Mesodermal cell (in vitro differentiated cells): ENCODE measurements at regions not wholly inside any gene's neighbourhood (a gene's known extent, or its start where the extent isn't known, plus 50 kb on each side); places are given as distances from the start of the nearest gene placed in this dataset.

Experiments
- H3K27ac ChIP-seq: 2 replicates; pipeline ENCODE4 v1.7.0; 2013; ENCODE audit warnings: mild to moderate bottlenecking, low read depth, low read length, moderate library complexity; ENCODE audit not compliant: severe bottlenecking
- H3K36me3 ChIP-seq: 2 replicates; pipeline ENCODE4 v1.7.1; 2013; ENCODE audit warnings: mild to moderate bottlenecking, low read length, moderate library complexity; ENCODE audit not compliant: control insufficient read depth, insufficient read depth
- H3K4me1 ChIP-seq: one replicate; pipeline ENCODE4 v1.7.1; 2013; ENCODE audit warnings: mild to moderate bottlenecking, low read length; ENCODE audit not compliant: insufficient read depth, control insufficient read depth, poor library complexity, severe bottlenecking
- H3K4me3 ChIP-seq: 2 replicates; pipeline ENCODE4 v1.7.0; 2013; ENCODE audit warnings: low read length, control low read depth, mild to moderate bottlenecking; ENCODE audit not compliant: insufficient read depth, poor library complexity, severe bottlenecking; ENCODE audit errors: extremely low read depth
- H3K9me3 ChIP-seq: 2 replicates; pipeline ENCODE4 v1.7.1; 2013; ENCODE audit warnings: mild to moderate bottlenecking, low read length, moderate library complexity; ENCODE audit not compliant: control insufficient read depth
- WGBS, 2 experiments: methylation state at CpG; one replicate each; pipeline ENCODE4 v1.1.5; 2013; ENCODE audit warnings: missing lambda C conversion rate in 2 of 2; ENCODE audit not compliant: insufficient coverage in 2 of 2; 5-methylcytosine and 5-hydroxymethylcytosine counted together

DNA sequence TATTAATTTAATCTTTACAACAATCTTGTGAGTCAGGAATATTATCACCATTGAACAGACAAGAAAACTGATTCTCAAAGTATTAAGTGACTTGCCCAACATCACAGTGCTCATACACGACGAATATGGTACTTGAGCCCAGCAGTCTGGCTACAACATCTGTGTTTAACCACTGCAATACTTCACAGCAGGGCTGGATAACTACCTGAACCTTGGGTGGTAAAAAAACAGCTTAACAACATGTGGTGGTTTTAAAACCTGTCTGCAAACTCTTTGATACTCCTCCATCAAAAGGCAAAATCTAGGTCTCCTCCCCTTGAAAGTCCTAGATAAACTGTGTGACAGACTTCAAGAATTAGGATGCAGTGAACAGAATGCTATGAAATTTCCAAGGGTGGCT lies 424.6 kb upstream of the CADM1 start:
- WGBS, 2 experiments: 93 to 100% methylated on average over 2 of the region's 2 CpGs
- no peak overlapping the region for H3K4me3 ChIP-seq
- H3K36me3 ChIP-seq: no peaks in the 10 kb centered on the region
- H3K9me3 ChIP-seq: no peaks in the 10 kb centered on the region
- H3K4me1 ChIP-seq: peaks cover 6% of the 10 kb centered on the region
- no peak overlapping the region for H3K27ac ChIP-seq

DNA sequence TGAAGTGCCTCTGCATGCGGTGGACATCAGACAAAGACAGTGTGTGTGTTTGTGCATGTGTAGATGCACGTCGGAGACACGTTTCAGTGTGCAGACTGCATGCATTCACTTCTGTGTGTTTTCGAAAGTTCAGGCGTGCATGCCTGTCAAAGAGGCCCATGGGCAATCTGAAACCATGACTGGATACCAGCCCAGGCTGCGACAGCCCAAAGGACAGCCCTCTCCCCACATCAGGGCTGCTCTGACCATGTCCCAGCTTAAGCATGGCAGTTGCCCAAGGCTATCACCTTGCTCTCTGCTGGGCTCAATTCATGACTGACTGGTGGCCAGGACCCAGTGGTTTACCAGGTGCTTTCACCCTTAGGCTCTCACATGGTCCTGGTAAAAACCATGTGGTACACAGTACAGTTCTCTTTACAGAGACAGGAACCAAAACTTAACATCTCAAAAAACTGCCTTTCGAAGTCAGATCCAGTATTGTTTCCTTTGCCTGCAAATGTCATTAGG lies 423.7 kb upstream of the CADM1 start:
- no peak overlapping the region for H3K4me3 ChIP-seq
- H3K9me3 ChIP-seq: peaks cover 4% of the 10 kb centered on the region
- H3K36me3 ChIP-seq: no peaks in the 10 kb centered on the region
- H3K27ac ChIP-seq: no peak overlapping the region
- peaks cover 6% of the 10 kb centered on the region for H3K4me1 ChIP-seq
- WGBS, 2 experiments: 93% methylated on average over 5 to 6 of the region's 8 CpGs

DNA sequence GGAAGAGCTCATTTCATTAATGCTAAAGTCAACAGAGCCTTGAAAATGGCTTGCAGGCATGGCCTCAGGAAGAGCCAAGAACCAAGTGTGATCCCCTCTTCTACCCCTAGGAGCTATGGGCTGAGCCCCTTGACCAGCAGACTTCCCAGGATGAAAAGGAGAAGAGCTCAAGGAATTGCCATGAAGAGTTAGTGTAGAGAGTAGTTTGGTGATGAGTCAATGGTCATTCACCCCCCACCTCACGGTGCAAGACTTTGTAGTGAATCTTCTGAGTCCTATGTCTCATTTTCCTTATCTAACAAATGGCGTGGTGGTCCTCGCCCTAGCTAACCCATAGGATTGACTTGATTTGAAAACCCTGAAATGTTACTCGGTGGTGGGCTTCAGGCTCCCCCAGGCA lies 422.4 kb upstream of the CADM1 start:
- peaks cover 4% of the 10 kb centered on the region for H3K9me3 ChIP-seq
- no peaks in the 10 kb centered on the region for H3K36me3 ChIP-seq
- no peak overlapping the region for H3K27ac ChIP-seq
- peaks cover 6% of the 10 kb centered on the region for H3K4me1 ChIP-seq
- 82 to 93% methylated on average over 2 to 3 of the region's 4 CpGs for WGBS, 2 experiments
- no peak overlapping the region for H3K4me3 ChIP-seq

DNA sequence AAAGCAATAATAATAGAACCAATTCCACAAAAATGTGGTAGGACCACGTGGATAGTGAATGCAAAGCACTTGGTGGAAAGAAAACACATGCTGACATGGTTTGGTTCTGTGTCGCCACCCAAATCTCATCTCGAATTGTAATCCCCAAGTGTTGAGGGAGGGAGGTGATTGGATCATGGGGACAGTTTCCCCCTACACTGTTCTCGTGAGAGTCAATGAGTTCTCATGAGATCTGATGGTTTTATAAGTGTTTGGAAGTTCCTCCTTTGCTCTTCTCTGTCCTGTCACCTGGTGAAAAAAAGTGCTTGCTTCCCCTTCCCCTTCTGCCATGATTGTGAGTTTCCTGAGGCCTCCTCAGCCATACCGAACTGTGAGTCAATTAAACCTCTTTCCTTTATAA lies 421.9 kb upstream of the CADM1 start:
- WGBS, 2 experiments: 80 to 100% methylated on average over 2 of the region's 5 CpGs
- Histone ChIP-seq H3K4me1 (peaks cover 6% of the 10 kb centered on the region), H3K27ac (no peak overlapping the region), H3K9me3 (peaks cover 4% of the 10 kb centered on the region), H3K36me3 (no peaks in the 10 kb centered on the region), H3K4me3 (no peak overlapping the region)

DNA sequence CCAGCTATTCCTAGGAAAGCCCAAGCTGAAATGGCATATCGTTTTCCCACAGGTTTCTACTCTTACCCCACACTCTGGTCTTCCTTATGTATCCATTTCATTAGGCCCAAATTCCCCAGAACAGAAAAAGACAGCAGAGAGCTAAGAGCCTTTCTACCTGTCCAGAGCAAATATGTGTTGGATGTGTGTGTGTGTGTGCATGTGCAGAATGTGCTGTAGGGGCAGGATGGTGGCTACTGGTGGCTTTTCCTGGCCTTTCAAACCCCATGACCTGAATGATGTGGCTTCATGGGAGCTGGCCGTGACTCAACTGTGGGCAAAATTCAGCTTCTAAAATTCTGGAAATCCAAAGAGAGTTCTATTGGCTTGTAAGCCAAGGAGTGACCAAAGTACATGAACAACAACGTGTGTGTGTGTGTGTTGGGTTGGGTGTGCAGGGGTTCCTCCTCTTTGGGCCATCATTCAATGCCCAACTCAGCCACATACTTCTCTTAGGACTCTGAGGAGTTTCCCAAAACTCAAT lies 421.4 kb upstream of the CADM1 start:
- Histone ChIP-seq H3K36me3 (no peaks in the 10 kb centered on the region), H3K27ac (no peak overlapping the region), H3K4me1 (peaks cover 6% of the 10 kb centered on the region), H3K4me3 (no peak overlapping the region), H3K9me3 (peaks cover 4% of the 10 kb centered on the region)
- WGBS, 2 experiments: 90 to 92% methylated on average over 2 of the region's 3 CpGs

DNA sequence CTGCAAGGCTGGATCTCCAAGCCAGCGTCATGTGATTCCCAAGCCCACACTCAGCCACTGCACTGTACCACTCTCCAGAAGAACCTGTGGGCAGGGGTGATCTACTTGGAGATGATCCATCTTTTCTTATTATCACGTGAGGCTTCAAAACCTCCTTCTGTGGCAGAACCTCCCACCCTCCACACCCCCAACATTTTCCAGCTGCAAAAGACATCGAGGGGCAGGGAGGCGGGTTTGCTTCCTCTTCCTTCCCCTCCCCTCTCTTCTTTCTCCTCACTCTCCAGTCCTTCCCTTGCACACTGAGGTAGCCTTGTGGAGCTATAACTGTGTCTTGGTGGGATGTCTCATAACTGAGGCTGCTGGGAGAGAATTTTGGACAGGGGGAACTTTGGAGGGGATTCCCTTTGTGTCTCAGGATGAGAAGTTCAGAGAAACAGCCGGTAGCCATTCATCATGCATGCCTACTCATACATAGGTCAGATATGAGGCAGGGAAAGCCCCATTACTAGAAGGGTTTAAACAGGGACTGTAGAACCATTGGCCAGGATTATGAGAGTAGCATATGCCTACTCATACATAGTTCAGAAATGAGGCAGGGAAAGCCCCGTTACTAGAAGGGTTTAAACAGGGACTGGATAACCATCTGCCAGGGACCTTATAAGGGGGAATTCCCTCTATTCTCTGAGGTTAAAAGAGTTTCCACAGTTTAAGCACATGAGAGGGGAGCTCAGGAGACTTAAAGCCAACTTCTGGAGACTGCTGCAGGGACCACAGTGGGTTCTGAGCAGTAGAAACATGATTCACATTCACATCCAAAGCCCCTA lies 420.7 kb upstream of the CADM1 start:
- H3K4me3 ChIP-seq: no peak overlapping the region
- peaks cover 1% of the 10 kb centered on the region for H3K4me1 ChIP-seq
- no peak overlapping the region for H3K27ac ChIP-seq
- whole genome bisulfite sequencing, 2 experiments: 87 to 93% methylated on average over 3 to 4 of the region's 6 CpGs
- H3K36me3 ChIP-seq: no peaks in the 10 kb centered on the region
- H3K9me3 ChIP-seq: peaks cover 4% of the 10 kb centered on the region

DNA sequence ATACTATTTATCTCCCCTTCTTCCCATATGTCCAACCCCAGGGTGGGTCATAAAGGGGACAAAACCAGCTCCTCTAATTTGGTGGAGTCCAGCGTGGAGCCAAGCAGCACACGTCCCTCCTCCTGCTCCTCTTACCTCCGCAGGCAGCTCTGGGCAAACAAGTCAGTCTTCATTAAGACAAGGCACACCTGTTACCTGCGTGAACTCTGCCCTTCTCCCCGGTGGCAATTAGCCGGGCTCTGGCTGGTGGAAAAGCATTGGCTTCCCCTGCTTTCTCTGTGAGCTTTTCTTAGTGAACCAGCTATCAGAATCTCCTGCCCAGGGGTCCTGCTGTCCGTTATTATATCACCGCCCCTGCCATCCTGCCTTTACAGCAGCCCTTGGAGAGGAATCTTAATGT lies 418.7 kb upstream of the CADM1 start:
- WGBS, 2 experiments: 83 to 86% methylated on average over 6 to 7 of the region's 8 CpGs
- H3K4me3 ChIP-seq: no peak overlapping the region
- peaks cover 4% of the 10 kb centered on the region for H3K9me3 ChIP-seq
- H3K36me3 ChIP-seq: no peaks in the 10 kb centered on the region
- H3K27ac ChIP-seq: no peak overlapping the region
- H3K4me1 ChIP-seq: peaks cover 12% of the 10 kb centered on the region

DNA sequence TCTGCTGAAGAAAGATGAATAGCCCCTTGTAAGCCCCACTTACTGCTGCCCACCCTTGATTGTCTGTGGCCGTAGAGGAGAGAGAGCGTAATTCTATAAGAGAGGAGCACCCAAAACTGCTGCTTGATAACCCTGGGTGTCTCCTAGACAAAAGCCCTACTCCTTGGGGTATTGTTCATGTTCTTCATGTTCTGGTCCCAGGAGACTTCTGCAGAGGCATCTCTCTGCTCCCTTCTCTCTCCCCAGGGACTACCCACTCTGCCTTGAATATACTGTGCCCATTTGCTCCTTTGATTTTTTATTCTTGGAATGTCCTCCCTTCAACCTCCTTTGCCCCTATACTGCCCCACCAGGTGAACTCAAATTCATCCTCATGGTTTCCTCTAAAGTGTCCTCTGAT lies 417.8 kb upstream of the CADM1 start:
- Histone ChIP-seq H3K27ac (no peak overlapping the region), H3K4me3 (no peak overlapping the region), H3K36me3 (no peaks in the 10 kb centered on the region), H3K4me1 (peaks cover 12% of the 10 kb centered on the region), H3K9me3 (peaks cover 4% of the 10 kb centered on the region)
- 83% methylated on average over 2 of the region's 2 CpGs; no CpG with 5 or more reads in 1 of the 2 experiments for WGBS, 2 experiments

DNA sequence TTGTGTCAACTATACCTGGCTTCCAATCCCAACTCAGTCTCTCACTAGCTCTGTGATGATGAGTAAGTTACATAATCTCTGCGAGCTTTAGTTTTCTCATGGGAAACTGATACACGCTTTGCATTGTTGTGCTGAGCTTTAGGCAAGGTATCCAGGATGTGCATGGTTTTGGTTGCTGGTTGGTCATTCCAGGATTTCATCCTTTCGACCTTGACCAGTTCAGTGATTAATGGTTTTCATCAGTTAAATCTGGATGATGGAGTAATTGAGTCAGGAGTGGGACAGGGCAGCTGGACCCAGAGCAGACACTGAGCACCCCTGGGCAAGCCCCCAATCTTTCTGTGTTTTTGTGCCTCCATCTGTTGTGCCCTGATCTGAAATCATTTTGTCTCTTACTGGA lies 417.3 kb upstream of the CADM1 start:
- Histone ChIP-seq H3K9me3 (peaks cover 4% of the 10 kb centered on the region), H3K4me3 (no peak overlapping the region), H3K4me1 (peaks cover 12% of the 10 kb centered on the region), H3K27ac (no peak overlapping the region), H3K36me3 (no peaks in the 10 kb centered on the region)
- WGBS, 2 experiments: 94 to 100% methylated on average over 1 to 3 of the region's 3 CpGs

DNA sequence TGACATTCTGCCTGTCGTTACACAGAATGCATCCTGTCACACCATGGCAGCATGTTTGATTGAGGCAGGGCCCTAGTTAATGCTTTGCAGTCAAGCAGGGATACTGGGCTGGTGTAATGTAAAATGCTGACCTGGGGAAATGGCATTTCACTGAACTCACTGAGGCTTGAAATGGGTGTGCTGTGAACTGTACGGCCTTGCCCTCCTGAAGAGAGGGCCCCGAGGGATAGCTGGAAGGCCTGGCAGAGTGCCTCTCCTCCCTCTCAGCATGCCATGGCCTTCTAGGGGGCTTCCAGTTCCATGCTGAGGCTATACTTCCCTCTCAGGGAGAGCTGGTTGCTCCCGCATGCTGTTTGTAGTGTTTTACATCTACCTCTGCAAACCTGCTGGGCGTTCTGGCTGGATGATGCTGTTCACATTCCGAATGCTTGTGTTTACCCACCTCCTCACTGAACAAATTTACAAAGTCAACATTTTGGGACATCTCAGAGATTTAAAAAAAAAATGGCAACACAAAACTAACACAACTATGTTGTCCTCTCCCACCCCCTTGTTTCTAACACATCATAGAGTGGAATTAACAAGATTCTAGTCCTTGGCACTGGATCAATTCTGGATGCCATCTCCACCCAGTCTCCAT lies 416.7 kb upstream of the CADM1 start:
- no peak overlapping the region for H3K27ac ChIP-seq
- 83 to 90% methylated on average over 6 of the region's 6 CpGs for WGBS, 2 experiments
- no peak overlapping the region for H3K4me3 ChIP-seq
- peaks cover 12% of the 10 kb centered on the region for H3K4me1 ChIP-seq
- no peaks in the 10 kb centered on the region for H3K36me3 ChIP-seq
- peaks cover 4% of the 10 kb centered on the region for H3K9me3 ChIP-seq

DNA sequence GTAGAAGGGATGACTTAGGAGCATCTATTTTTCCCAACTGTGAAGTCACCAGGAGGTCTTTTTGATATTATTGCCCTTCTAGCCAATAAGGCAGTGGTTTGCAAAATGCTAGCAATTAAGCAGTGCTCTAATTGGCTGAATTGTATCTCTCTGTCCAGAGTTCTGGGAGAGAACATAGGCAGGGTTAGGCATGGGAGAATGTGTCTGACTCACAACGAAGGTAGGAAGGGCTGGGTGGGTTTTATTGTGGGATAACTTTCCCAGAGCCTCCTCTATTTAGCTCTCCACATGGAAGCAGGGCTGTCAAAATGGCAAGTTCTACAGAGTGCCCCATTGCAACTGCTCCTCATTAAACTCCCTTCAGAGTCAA lies 415.9 kb upstream of the CADM1 start:
- Histone ChIP-seq H3K4me1 (peaks cover 12% of the 10 kb centered on the region), H3K9me3 (peaks cover 4% of the 10 kb centered on the region), H3K36me3 (no peaks in the 10 kb centered on the region), H3K27ac (no peak overlapping the region), H3K4me3 (no peak overlapping the region)
- 20% methylated on average over 1 of the region's 1 CpG; no CpG with 5 or more reads in 1 of the 2 experiments for WGBS, 2 experiments
